ENCODE measurements at regions not wholly inside any gene's neighbourhood (a gene's known extent, or its start where the extent isn't known, plus 50 kb on each side); places are given as distances from the start of the nearest gene placed in this dataset.

- intact Hi-C loops (cut with DNase I) = no loop called here
These were observed 390.3 kb downstream of the GABRB3 start for GRCh38 chr15:26382444-26383072.

GRCh38 chr15:26378304-26378703 is 394.6 kb downstream of the GABRB3 start:
- no peak for DNase-seq
- intact Hi-C loops (cut with DNase I) = no loop called here

More at GRCh38 chr15:26382444-26383072, 390.3 kb downstream of the GABRB3 start:
- DNase-seq = no peak

- intact Hi-C loops (cut with DNase I) = no loop called here
- no peak for DNase-seq
These were observed 396.6 kb downstream of the GABRB3 start for GRCh38 chr15:26376243-26376642.

- DNase-seq = no peak
- intact Hi-C loops (cut with DNase I) = no loop called here
These were observed 398.1 kb downstream of the GABRB3 start for GRCh38 chr15:26374806-26375205.

GRCh38 chr15:26372706-26373105 is 400.2 kb downstream of the GABRB3 start:
- intact Hi-C loops (cut with DNase I) = no loop called here
- DNase-seq = no peak

GRCh38 chr15:26365077-26365476 is 407.8 kb downstream of the GABRB3 start:
- no peak for DNase-seq
- intact Hi-C loops (cut with DNase I) = no loop called here

- intact Hi-C loops (cut with DNase I) = no loop called here
- no peak for DNase-seq
These were observed 413.0 kb downstream of the GABRB3 start for GRCh38 chr15:26359855-26360254.

GRCh38 chr15:26358708-26359107 is 414.2 kb downstream of the GABRB3 start:
- intact Hi-C loops (cut with DNase I) = no loop called here
- no peak for DNase-seq

GRCh38 chr15:26357653-26358052 is 415.2 kb downstream of the GABRB3 start:
- no peak for DNase-seq
- intact Hi-C loops (cut with DNase I) = no loop called here

- intact Hi-C loops (cut with DNase I) = no loop called here
- DNase-seq = peak in 28 of 42 donors; percentile 3 to 72 (median 30)
These were observed 417.3 kb downstream of the GABRB3 start for GRCh38 chr15:26355472-26356074.

GRCh38 chr15:26352909-26353308 is 420.0 kb downstream of the GABRB3 start:
- intact Hi-C loops (cut with DNase I) = no loop called here
- DNase-seq = no peak

- intact Hi-C loops (cut with DNase I) = no loop called here
- DNase-seq = peak in 16 of 42 donors; percentile 9 to 60 (median 30)
These were observed 420.5 kb downstream of the GABRB3 start for GRCh38 chr15:26352406-26352805.

- DNase-seq = no peak
- intact Hi-C loops (cut with DNase I) = no loop called here
These were observed 447.4 kb downstream of the GABRB3 start for GRCh38 chr15:26325495-26325894.

GRCh38 chr15:26323566-26323965 is 449.3 kb downstream of the GABRB3 start:
- intact Hi-C loops (cut with DNase I) = no loop called here
- no peak for DNase-seq

- no peak for DNase-seq
- intact Hi-C loops (cut with DNase I) = no loop called here
These were observed 454.2 kb downstream of the GABRB3 start for GRCh38 chr15:26318689-26319088.

- DNase-seq = no peak
- intact Hi-C loops (cut with DNase I) = no loop called here
These were observed 451.4 kb upstream of the ATP10A start for GRCh38 chr15:26314577-26314976.

- intact Hi-C loops (cut with DNase I) = no loop called here
- no peak for DNase-seq
These were observed 448.6 kb upstream of the ATP10A start for GRCh38 chr15:26311710-26312236.

- intact Hi-C loops (cut with DNase I) = no loop called here
- DNase-seq = no peak
These were observed 435.6 kb upstream of the ATP10A start for GRCh38 chr15:26298659-26299170.

GRCh38 chr15:26298010-26298658 is 435.0 kb upstream of the ATP10A start:
- intact Hi-C loops (cut with DNase I) = no loop called here

More at GRCh38 chr15:26298010-26298658, 435.0 kb upstream of the ATP10A start:
- DNase-seq = no peak
